NCI-H128 (cell line): ENCODE measurements at regions not wholly inside any gene's neighbourhood (a gene's known extent, or its start where the extent isn't known, plus 50 kb on each side); places are given as distances from the start of the nearest gene placed in this dataset.
"Not testable (repeated sequence)": the region's sequence is repeated elsewhere in the genome, so short reads cannot be mapped to it uniquely, and the experiment has no call there.

Experiments
- DNase-seq: peaks from one replicate; lab custom pipeline; 2025; ENCODE audit not compliant: unreplicated experiment; lab: John Stamatoyannopoulos, UW

DNA sequence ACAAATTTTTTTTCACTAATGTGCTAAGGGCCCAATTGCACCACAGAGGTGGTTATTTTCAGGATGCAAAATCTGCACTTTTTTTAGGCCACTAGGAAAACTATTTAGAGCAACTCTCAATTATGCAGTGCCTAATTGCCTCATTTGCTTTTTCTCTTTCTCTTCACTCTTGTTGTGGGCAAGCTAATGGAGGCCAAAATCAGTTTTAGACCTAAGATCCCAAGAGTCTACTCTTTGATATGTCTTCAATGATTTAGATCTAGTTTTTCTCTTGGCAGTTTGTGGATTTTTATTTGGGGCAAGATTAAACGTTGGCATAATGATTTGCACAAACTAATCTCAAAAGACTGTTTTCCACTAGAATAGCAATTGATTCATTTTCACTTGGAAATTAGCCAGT lies 1996.9 kb downstream of the LRRC4C start:
- DNase-seq, result no peak

DNA sequence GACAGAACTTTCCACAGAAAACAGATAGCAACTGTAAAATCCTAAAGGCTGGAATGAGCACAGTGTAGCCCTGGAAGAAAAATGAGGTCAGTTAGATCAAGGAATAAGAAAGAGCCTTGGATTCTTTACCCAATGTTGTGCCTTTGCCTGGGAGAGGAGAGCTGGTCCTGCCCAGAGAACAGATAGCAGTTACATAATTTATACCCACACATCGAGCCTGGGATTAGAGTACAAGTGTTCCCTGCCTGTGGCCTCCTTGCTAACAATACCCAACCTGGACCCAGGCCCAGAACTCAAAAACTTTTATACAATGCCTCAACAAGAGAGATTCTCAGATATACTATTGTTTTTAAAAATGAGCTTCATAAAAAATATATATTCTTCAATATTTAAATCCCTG lies 1998.4 kb downstream of the LRRC4C start:
- no peak for DNase-seq

DNA sequence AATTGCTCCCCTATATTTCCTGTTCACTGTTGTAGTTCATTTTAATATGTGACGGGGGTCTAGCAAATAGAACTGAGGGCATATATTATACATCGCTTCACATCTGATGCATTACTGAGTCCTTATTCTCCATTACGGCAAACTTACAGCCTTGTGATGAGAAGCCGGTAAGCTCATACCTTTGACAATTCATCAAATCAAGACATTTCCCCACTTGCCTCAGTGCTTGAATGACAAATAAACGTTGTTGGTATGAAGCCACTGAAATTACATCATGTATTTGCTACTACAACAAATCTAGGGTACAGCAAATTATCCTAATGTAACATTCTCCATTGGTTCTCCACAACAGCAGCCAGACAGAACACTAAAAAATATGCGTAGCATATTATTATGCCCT lies 1999.8 kb downstream of the LRRC4C start:
- no peak for DNase-seq

DNA sequence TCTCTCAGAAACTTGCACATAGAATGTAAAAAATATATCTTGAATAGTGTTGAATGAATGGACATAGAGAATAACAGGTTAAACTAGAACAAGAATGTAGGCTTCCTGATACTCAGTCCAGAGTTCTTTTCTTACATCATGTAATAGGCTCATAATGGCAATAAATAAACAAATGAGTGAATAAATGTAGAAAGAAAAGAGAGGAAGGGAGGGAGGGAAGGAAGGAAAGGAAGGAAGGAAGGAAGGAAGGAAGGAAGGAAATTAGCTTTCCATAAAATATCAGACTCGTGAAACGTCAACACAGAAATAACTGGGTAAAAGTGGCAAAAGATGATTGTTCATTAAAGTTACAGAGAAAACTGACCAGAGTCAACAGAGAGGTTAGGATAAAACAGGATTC lies 2001.0 kb downstream of the LRRC4C start:
- DNase-seq, result no peak

DNA sequence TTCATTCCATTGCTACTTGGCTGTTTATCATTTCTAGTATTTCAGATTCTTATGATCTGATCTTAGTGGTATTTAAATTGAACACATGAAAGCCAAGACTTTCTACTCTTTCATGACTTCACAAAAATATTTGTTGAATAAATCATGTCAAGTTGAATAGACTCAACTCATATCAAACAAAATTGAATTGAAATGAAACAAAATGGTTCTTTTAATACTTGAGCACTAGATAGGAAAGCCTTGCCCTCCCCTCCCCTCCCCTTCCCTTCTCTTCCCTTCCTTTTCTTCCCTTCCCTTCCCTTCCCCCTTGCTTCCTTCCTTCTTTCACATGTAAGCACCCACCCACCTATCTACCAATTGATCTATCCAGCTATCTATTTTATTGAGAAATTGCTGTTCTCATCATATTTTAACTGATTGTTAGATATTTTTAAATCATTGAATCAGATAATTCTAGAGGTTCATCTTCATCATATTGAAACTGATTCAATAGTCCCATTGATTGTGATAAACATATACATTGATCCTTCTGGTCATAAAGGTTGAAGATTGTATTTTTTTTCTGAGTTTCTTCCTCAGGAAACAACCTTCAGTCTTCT lies 2015.9 kb downstream of the LRRC4C start:
- no peak for DNase-seq

DNA sequence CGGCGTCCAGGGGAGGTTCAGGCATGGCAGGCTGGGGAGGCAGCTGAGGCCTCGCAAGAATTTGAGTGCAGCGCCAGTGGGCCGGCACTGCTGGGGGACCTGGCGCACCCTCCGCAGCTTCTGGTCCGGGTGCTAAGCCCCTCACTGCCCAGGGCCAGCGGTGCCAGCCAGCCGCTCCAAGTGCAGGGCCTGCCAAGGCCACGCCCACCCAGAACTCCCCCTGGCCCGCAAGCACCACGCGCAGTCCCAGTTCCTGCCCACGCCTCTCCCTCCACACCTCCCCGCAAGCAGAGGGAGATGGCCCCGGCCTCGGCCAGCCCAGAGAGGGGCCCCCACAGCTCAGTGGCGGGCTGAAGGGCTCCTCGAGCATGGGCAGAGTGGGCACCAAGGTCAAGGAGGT lies 2017.3 kb downstream of the LRRC4C start:
- no peak for DNase-seq

DNA sequence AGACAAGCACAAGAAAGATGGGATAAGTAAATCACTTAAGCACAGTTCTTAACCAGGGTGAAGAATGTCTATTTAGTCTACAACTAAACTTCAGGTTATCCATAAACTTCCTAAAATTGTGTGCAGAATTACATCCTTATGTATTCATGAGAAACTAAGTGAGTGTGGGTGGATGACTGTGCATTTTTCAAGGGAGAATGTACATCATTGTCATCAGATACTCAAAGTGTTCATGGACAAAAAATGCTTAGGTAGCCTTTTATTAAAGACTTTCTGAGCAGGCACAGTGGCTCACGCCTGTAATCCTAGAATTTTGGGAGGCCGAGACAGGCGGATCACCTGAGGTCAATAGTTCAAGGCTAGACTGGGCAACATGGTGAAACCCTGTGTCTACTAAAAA lies 2023.8 kb downstream of the LRRC4C start:
- no peak for DNase-seq

DNA sequence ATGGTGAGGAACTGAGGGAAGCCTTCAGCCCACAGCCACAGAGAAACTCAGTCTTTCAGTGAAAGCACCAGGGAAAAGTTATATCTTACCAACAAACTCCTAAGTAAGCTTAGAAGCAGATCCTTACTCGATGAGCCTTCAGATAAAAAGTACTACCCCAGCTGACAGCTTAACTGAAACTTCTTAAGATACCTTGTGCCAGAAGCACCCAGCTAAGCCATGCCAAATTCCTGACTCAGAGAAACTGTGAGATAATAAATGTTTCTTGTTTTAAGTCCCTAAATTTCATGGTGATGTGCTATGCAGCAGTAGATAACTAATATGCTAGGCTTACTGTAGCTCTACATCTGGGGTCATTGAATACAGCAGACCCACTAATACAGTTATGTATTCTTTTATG lies 2025.0 kb downstream of the LRRC4C start:
- DNase-seq, result no peak

DNA sequence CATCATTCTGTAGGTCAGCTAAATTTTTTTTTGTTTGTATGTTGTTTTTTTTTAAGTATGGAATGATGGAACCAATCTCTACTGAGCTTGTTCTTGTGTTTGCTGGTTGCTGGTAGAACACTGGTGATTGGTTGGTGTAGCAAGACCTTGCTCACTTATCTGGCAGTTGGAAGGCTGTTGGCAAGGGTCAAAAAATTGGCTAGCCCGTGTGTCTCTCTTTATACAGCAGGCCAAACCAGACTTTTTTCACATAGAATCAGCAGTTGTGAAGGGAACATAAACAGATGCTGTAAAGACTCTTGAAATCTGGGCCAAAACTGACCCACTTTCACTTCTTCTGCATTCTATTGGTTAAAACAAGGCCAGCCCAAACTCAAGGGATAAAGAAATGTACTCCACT lies 2026.5 kb downstream of the LRRC4C start:
- DNase-seq, result no peak

DNA sequence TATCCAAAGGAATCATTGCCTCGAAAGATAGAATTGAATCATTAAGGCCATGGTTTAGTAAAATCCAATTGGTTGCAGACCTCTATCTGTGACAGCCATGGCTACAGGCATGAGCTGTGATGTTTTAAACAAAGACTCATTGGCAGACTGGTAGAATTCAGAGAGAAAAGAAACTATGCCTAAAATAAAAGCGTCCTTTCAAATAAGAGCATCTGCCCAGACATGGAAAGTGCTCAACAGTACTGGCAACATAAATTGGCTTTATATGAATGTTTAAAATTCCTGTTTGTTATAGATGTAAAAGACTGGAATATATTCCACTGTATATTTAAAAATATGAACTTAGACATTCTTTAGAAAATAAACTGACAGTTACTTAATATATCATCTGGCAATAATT lies 2034.2 kb downstream of the LRRC4C start:
- DNase-seq, result no peak

DNA sequence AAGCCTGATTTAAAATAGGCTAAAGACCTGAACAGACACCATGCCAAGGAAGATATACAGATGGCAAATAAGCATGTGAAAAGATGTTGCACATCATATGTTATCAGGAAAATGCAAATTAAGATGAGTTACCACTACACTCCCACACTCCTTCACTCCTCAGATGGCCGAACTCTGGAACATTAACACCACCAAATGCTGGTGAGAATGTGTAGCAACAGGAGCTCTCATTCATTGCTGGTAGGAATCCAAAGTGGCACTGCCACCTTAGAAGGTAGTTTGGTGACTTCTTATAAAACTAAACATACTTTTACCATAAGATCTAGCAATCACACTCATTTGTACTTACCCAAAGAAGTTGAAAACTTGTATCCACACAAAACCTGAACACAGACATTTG lies 2047.3 kb downstream of the LRRC4C start:
- DNase-seq, result no peak

DNA sequence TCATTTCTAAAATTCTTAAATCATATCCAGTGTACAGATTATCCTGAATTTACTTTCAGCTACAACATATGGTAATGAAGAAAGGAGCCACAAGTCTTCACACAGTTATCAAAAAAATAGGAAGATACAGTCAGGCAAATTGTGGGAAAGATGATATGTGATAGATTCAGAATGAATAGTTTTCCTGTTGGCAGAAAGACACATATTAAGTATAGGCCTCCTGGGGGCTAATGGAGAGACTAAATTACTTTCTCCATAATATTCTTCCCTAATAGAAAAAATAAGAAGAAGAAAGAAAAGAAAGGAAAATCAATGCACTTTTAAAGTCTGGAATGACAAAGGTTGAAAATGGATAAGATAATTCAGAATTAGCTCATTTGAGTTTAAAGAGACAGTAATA lies 2073.5 kb downstream of the LRRC4C start:
- no peak for DNase-seq

DNA sequence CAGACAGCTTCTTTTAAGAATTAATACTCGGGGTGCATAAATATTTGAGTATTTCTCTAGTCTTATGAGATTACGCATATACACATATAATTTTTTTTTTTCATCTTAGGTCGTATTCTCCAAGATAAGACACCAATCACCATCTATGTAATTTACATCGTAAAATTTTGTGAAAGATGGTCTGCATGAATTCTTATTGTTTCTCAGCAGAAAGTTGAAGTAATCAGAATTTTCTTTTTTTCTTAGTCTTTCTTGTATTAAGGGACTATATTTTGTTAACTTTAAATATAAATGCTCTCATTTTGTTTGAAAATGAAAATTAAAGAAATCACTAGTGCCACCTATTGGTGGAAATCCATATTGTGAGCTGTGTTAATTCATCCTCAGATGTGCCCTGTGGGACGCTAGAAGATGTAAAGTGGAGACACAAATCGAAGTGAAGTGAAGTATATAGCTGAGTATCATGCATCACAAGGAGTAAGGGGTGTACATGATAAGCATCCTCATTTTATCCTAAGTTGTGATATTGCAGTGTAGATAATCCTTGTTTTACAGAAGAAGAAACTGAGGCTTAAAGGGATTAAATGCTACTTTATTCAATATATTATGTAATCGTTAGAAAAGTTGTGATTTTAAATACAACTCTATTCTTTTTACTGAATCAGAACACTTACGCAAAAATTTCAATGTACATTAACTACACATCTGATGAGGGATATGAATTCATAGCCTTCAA lies 2084.3 kb downstream of the LRRC4C start:
- DNase-seq, result no peak

DNA sequence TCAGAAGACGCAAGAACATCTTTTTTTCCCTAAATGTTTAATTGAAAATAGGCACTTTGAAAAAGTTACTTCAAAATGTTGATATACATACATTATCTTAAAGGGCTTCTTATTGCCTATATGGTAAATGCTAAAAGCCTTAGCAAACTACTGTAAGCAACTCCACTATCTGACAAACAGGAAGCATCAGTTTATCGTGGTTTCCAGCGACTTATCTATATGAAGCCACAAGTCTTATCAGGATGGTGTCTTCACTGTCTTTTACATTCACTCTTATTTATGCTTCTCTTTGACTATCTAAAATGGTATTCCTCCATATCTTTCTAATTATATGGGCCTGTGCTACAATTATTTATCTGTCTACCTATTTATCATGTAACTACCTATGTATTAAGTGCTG lies 2091.9 kb downstream of the LRRC4C start:
- DNase-seq, result no peak

DNA sequence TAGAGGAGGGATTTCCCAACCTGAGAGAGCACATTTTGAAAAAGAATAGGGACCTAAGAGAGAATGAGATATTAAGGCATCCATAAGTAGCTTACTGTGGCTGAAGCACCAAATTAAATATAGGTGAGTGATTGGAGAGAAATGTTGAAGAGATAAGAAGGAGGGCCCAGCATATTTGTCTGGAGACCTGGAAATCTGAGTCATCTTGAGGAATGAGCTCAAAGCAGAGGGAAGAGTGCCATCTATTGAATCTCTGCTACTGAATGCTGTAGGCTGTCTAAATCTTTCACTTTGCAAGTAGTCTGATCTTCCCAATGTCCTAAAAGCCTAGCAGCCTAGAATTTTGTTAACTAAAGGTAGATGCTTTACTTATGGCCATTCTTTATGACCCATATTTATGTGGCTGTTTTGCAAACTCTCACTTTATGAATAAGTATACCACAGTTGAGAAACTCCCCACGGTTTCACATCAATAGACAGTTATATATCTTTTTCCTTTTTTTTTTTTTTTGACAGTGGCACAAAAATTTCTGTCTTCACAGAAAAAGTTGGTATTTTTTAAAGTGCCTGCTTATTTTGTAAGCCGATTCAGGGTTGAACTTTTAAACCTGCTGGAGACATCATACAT lies 2093.5 kb downstream of the LRRC4C start:
- DNase-seq, result no peak

DNA sequence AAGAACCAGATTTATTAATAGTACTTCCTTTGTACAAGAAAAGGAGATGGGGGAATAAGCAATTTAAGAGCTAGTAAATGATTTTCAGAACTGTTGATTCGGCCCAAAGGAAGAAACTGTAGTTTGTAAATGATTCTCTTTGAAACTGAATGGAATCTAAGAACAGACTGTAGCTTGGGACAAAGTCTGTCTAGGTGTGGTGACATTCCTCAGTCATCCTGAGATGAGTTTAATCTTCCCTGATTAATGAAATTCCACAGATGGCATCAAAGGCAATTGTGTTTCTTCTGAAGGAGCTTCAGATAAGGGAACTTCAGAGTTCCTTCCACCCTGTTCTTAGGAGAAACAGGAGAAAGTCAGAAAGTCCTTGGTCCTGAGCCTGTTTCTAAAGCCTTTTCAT lies 2095.9 kb downstream of the LRRC4C start:
- no peak for DNase-seq

DNA sequence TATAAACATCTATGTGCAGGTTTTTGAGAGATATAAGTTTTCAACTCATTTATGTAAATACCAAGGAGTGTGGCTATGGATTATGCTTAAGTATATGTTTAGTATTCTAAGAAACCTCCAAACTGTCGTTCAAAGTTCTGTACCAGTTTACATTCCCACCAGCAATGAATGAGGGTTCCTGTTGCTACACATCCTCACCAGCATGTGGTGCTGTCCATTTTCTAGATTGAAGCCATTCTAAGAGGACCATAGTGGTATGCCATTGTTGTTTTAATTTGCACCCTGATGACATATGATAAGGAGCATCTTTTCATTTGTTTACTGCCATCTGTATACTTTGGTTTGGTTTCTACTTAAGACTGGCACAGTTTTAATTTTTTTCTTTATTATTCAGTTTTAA lies 2097.9 kb downstream of the LRRC4C start:
- DNase-seq, result no peak

DNA sequence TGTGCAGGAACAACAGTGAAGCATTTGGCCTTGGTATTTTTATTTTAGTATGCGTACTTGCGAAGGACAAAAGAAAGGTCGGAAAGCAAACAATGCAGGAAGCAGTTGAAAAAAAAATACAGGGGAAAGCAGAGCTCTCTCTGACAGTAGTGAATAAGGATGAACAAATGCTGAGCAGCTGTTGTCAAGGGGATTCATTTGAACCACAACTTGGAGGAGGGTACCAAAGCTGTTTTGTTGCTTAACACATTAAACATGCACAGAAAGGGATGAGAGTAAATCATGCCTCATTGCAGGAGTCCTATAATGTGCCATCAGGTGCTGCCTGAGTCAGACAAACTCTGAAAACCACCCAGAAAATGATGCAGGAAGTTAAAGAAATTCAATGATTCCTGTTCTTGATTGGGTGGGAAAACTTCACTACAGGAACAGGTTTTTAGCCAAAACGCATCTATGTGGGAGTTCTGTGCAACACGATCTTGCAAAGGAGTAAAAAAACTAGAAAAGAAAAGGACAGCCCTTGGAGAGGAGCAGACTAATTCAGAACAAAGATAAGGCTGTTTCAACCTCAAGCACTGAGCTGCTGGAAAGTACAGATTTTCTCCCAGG lies 2113.5 kb downstream of the LRRC4C start:
- no peak for DNase-seq

DNA sequence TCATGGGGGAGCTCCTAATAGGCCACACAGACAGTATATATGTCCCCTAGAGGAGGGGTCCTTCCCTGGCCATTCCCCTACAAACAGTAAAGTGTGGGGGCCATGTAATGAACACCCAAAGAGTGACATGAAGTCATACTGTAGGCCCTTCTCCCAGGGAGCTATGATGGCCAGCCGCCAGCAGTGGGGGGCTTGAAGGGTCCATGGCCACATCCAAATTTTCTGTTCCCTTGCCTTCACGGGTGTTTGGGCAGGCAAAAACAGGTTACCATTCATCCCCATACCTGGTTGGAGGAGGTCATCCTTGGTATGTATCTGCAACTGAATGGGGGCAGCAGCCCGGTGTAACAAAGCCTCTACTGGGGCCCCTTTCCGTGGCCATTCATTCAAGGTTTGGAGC lies 2118.0 kb downstream of the LRRC4C start:
- DNase-seq, result no peak

DNA sequence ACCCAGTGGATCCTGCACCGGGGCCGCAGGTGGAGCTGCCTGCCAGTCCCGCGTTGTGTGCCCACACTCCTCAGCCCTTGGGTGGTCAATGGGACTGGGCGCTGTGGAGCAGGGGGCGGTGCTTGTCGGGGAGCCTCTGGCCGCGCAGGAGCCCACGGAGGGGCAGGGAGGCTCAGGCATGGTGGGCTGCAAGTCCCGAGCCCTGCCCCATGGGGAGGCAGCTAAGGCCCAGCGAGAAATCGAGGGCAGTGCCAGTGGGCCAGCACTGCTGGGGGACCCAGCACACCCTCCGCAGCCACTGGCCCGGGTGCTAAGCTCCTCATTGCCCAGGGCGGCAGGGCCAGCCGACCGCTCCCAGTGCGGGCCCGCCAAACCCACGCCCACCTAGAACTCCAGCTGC lies 2126.4 kb downstream of the LRRC4C start:
- DNase-seq, result not testable (repeated sequence)

DNA sequence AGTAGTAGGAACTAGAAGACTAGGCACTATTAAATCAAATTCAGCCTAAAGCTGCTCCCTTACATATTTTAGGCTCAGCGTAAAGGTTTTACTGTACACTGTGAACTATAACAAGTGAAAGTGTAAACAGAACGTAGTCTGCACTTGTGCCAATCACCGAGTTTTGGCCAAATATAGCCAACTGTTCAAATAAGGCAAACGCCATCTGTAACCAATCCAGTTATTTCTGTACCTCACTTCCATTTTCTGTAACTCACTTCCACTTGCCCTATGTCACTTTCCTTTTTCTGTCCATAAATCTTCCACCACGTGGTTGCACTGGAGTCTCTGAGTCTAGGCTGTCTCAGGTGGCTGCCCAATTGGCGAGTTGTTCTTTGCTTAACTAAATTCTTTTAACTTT lies 2132.2 kb downstream of the LRRC4C start:
- DNase-seq, result no peak

DNA sequence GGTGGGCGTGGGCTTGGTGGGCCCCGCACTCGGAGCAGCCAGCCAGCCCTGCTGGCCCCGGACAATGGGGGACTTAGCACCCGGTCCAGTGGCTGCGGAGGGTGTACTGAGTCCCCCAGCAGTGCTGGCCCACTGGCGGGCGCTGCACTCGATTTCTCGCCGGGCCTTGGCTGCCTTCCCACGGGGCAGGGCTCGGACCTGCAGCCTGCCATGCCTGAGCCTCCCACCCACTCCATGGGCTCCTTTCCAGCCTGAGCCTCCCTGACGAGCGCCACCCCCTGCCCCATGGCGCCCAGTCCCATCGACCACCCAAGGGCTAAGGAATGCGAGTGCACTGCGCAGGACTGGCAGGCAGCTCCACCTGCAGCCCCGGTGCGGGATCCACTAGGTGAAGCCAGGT lies 2147.6 kb downstream of the LRRC4C start:
- DNase-seq, result not testable (repeated sequence)
